ENCODE measurements at regions not wholly inside any gene's neighbourhood (a gene's known extent, or its start where the extent isn't known, plus 50 kb on each side); places are given as distances from the start of the nearest gene placed in this dataset.
"Not testable (repeated sequence)": the region's sequence is repeated elsewhere in the genome, so short reads cannot be mapped to it uniquely, and the experiment has no call there.

- H3K4me3 ChIP-seq (ENCODE audit: low read depth, low read length): no peak overlapping the region
Measured at GRCh38 chr4:27811948-27812347, 951.3 kb downstream of the STIM2 start.

- not testable (repeated sequence) for H3K4me3 ChIP-seq (ENCODE audit: low read depth, low read length)
Measured at GRCh38 chr4:27813226-27813625, 952.6 kb downstream of the STIM2 start.

DNA sequence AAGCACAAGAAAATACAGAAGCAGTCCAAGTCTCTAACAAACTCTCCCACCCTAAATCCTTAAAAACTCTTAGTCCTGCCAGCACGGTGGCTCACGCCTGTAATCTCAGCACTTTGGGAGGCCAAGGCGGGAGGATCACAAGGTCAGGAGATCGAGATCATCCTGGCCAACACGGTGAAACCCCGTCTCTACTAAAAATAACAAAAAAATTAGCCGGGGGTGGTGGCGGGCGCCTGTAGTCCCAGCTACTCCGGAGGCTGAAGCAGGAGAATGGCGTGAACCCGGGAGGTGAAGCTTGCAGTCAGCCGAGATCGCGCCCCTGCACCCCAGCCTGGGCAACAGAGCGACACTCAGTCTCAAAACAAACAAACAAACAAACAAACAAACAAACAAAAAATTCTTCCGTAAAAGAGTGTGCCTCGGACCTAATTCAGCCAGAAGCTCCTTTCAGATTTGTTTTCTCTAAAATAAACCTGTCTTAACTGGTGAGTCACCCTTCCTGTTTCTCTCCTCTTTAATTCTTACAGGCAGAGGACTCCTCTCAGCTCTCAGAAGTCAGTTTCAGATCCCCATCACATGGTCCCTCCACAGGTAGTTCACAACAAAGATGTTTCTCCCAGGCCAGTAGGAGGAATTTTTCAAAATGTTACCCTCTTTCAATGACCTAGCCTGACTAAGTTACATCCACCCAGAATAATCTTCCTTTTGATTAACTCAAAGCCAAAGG is 953.2 kb downstream of the STIM2 start:
- not testable (repeated sequence) for H3K4me3 ChIP-seq (ENCODE audit: low read depth, low read length)

DNA sequence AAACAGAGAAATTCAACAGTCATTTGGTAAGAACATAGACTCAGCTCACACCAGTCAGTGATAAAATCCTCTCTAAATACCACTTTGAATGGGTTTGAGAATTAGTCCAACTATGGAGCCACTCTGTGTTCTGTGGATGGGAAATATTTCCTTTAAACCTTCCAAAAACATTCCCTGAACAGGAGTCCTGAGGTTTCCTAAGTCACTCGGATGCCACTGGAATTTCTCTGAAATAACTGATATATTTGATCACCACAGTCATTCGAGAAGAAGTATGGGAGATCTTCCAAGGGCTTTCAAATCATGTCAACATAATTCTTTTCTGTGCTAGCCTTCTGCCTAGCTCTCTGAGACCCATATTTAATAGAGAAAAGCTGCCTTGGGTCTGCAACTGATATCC is 958.6 kb downstream of the STIM2 start:
- no peak overlapping the region for H3K4me3 ChIP-seq (ENCODE audit: low read depth, low read length)

- H3K4me3 ChIP-seq (ENCODE audit: low read depth, low read length): no peak overlapping the region
Measured at GRCh38 chr4:27828843-27829242, 968.2 kb downstream of the STIM2 start.

DNA sequence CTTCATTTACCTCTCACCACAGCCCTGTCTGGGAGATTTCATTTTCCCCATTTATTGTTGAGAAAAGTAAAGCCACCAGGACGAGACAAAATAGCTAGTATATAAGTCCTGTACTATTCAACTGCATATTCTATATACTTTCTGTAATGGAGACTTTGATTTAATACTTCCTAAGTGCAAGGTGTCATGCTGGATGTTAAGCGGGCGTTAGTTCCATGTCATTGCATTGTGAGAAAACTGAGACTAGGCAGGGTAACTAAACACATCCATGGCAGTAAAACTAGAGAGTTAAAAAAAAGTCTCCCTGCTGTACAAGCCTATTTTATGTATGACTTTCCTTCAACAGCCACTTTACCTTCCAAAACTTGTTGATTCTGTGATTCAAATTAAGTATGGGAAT is 969.6 kb downstream of the STIM2 start:
- no peak overlapping the region for H3K4me3 ChIP-seq (ENCODE audit: low read depth, low read length)

GRCh38 chr4:27835851-27836250 is 975.2 kb downstream of the STIM2 start:
- no peak overlapping the region for H3K4me3 ChIP-seq (ENCODE audit: low read depth, low read length)

GRCh38 chr4:27836523-27836922 is 975.9 kb downstream of the STIM2 start:
- H3K4me3 ChIP-seq (ENCODE audit: low read depth, low read length): no peak overlapping the region

DNA sequence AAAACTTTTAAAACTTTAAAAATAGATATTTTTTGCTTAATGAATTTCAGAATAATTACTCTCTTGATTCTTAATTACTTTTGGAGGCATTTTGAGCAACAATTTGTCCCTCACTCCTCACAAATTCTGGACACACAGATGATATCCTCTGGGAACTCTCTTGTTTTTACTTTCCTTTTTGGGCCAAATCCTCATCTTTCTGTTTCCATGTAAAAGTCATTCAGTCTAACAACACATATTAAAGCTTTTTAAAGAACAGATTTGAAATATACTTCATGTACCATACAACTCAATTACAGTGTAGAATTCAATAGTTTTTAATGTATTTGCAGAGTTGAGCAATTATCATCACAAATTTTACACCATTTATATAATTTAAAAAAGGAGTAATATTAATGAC is 983.1 kb downstream of the STIM2 start:
- no peak overlapping the region for H3K4me3 ChIP-seq (ENCODE audit: low read depth, low read length)

DNA sequence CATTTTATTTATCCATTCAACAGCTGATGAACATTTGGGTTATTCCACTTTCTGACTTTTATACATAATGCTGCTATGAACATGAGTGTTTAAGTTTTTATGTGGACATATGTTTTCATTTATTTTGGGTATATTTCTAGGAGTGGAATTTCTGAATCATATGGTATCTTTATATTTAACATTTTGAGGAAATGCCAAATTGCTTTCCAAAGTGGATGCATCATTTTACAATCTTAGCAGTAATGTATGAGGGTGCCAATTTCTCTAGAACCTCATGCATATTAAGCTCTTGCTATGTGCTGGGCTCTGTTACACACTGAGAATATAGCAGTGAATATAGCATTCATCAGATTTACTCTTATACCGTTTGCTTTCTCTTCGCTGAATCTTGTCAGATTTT is 983.7 kb downstream of the STIM2 start:
- no peak overlapping the region for H3K4me3 ChIP-seq (ENCODE audit: low read depth, low read length)

DNA sequence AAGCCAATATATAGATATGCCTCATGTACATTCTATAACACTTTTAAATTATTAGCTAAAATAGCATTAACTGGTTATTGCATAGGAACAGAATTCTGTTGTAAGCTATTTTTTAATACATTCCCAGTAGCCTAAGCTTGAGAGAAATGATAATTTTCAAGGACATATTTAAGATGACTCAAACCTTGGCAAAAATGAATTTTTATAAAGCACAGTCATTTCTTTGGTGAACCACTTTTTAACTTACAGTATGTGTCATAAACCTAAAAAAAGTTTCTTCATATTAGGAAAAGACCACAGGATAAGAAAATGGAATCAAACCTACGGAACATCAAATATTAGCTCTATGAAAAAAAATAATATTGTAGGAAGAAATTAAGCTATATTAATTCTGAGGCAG is 986.3 kb downstream of the STIM2 start:
- H3K4me3 ChIP-seq (ENCODE audit: low read depth, low read length): no peak overlapping the region

DNA sequence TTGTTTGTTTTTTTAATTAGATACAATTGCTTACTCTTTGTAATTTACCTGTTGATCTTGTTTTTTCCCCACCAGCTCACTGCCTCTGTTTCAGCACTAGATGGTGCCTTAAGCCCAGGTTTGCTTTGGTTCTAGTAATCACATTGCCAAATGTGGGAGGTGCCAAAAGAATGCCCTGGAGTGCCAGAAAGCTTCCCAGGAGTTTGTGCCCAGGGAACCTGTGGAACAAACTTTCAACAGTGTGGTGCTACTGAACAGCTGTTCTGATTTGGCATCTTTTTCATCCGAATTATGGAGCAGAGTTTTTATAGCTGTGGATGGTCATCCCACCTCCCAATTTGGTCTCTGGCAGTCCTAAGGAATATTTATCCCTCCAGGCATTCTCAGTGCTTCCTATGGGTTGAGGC is 1000.7 kb downstream of the STIM2 start:
- no peak overlapping the region for H3K4me3 ChIP-seq (ENCODE audit: low read depth, low read length)

DNA sequence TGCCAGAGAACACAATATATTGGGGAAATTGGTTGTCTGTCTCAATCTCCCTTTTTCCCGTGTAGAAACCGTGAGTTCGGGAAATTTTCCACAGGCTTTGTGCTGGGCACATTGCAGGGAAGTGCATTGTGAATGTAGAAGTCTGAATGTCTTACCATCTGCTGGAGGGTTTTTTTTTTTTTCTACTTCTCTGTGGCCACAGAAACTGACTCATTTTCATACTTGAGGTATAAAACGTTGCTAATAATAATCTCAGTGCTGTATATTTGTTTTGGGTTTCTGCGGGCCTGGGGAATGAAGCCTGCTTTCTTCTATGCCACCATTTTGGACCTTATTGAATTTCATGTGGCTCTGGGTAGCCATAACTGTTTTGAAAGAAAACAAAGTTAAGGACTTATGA is 1001.2 kb downstream of the STIM2 start:
- no peak overlapping the region for H3K4me3 ChIP-seq (ENCODE audit: low read depth, low read length)

- H3K4me3 ChIP-seq (ENCODE audit: low read depth, low read length): no peak overlapping the region
Measured at GRCh38 chr4:27873596-27873995, 1013.0 kb downstream of the STIM2 start.

DNA sequence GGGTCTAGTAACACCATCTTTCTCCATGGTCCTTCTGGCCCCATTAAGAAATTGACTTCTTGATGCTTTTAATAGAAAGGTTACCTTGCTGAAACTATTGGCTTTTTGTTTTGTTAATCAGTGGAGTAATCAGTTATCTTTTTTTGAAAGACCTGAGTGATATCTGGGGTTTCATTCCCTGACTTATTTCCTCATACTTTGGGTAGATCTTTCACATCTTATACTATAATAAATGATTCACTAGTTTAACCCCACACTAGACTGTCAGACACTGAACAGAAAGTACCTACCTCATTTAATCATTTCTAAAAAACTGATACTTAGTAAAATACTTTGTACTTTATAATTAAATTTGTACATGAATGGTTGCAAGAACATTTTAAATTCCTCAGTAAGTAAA is 1021.1 kb downstream of the STIM2 start:
- H3K4me3 ChIP-seq (ENCODE audit: low read depth, low read length): no peak overlapping the region

DNA sequence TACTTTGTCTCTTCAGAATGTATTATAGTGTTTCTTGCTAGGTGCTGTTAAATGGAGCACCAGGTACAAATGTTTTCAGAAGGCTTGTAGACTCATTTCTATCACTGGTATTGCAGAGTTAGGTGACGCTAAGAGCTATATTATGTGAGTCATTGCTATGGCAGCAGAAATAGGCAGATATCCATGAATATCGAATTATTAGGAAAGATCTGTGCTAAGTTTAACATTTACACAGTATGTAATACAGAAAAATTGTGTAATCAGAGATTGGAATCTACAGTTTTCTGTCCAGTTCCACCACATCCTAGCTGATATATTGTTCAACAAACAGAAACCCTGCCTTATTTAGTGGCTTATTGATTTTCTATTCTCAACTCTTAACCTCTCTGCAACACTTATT is 1025.5 kb downstream of the STIM2 start:
- no peak overlapping the region for H3K4me3 ChIP-seq (ENCODE audit: low read depth, low read length)

DNA sequence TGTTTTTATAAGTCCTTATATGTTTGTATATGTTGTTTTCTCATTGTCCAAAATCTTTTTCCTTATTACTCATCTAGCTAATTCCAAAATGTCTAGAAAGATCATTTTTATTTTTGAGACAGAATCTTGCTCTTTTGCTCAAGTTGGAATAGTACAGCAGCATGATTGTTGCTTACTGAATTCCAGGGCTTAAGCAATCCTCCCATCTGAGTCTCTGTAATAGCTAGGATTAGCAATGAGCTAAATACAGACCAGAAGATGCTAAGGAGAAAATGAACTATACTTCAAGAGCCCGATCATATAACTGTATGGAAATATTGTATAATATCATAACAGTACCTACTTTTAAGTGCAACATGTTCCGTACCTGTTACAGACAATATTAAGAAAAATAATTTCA is 1027.0 kb downstream of the STIM2 start:
- H3K4me3 ChIP-seq (ENCODE audit: low read depth, low read length): no peak overlapping the region

DNA sequence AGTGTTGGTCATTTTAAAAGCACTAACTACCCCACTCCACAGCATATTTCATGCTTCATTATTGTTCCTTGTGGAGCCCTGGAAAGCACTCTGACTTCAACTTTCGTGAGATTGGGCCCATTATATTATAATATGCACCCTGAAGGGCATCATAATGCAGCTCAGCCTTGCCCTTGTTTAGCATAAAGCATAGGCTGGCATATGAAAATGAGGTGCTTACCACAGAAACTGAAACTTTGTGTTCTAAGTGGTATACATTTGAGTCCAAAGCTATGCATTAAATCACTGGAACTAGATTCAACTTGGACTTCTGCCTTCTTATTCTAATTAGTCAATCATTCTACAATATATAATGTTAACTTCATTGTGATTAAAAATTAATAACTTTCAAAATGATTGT is 1027.9 kb downstream of the STIM2 start:
- no peak overlapping the region for H3K4me3 ChIP-seq (ENCODE audit: low read depth, low read length)

DNA sequence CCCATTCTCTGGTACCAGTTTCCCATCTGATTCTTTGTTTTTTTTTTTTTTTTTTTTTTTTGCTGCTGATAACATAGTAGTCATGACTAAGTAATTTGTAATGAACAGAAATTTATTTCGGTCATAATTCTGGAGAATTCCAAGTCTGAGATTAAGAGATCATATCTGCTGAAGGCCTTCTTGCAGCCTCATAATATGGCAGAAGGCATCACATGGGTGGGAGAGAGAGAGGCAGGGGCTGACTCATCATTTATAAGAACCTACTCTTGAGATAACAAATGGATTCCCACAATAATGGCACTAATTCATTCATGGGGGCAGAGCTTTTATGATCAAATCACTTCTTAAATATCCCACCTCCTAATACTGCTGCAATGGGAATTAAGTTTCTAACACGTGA is 1034.3 kb downstream of the STIM2 start:
- no peak overlapping the region for H3K4me3 ChIP-seq (ENCODE audit: low read depth, low read length)

GRCh38 chr4:27908356-27908755 is 1047.7 kb downstream of the STIM2 start:
- H3K4me3 ChIP-seq (ENCODE audit: low read depth, low read length): no peak overlapping the region

- no peak overlapping the region for H3K4me3 ChIP-seq (ENCODE audit: low read depth, low read length)
Measured at GRCh38 chr4:27910227-27910626, 1049.6 kb downstream of the STIM2 start.

GRCh38 chr4:27911047-27911446 is 1050.4 kb downstream of the STIM2 start:
- no peak overlapping the region for H3K4me3 ChIP-seq (ENCODE audit: low read depth, low read length)

- no peak overlapping the region for H3K4me3 ChIP-seq (ENCODE audit: low read depth, low read length)
Measured at GRCh38 chr4:27913738-27914137, 1053.1 kb downstream of the STIM2 start.
